Hematopoietic multipotent progenitor cell (in vitro differentiated cells): ENCODE measurements at regions not wholly inside any gene's neighbourhood (a gene's known extent, or its start where the extent isn't known, plus 50 kb on each side); places are given as distances from the start of the nearest gene placed in this dataset.

ENCODE experiments used
- DNase-seq, 3 donors: peaks; one replicate each; pipeline ENCODE4 v3.0.0-alpha.2; 2011 to 2015; ENCODE audit warnings: low read depth in 2 of 3, low spot score in 2 of 3

DNA sequence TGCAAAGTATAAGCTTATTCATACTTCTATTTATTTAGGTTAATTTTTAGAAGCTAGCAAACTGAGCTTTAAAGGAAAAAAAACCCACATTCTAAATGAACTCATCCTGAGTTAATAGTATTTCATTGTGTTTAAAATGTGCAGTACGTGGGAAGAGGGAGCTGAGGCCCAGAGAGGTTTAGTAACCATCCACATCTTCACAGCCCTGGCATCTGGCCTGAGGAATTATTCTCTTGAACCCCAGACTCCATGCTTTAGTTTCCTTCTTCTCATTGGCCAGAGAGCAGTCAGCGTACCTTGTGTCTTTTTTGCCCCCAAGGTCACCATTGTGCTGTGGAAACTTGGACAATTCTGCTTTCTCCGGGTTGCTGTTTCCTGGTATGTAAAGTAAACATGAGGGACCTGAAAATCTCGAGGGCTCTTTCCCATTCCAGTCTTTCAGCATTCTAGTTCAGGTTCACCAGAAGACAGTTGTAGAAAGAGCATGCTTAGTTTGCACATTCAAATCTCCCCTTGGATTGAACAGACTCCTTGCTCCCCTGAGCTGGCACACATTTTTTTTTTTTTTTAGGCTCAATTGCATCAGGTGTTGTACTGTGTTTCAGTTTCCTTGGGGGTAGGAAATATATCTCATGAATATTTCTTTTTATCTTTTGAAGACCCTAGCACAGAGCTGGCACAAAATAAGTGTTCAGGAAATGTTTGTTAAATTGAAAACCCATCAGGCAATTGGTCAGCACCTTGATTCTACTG is 81.4 kb downstream of the MYCN start:
- DNase-seq, result no peak

DNA sequence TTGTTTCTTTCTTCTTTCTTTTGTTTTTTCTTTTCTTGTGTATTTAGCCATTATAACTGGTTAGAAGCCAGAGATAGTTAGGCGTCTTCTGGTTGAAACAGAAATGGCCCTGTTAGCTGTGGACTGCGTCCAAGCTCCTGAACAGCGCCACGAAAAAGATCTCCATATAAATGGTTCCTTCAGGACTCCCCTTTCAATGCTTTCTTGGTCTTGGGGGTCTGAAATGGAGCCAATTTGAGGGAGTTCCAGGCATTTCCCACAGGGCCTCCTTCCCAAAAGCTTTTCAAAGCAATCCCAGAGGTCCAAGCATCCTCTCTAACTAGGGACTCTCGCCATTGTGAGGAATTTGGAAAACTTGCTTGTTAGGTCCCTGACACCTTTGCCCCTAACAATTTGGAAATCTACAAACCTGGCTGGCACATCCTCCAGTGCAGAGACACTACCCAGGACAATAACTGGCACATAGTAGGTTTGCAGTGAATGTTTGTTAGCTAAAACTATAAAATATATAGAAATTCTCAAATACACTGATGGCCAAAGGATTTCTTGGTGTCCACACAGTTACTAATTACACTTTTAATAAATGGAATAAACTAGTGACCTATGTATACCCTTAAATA is 80.1 kb downstream of the MYCN start:
- no peak for DNase-seq

DNA sequence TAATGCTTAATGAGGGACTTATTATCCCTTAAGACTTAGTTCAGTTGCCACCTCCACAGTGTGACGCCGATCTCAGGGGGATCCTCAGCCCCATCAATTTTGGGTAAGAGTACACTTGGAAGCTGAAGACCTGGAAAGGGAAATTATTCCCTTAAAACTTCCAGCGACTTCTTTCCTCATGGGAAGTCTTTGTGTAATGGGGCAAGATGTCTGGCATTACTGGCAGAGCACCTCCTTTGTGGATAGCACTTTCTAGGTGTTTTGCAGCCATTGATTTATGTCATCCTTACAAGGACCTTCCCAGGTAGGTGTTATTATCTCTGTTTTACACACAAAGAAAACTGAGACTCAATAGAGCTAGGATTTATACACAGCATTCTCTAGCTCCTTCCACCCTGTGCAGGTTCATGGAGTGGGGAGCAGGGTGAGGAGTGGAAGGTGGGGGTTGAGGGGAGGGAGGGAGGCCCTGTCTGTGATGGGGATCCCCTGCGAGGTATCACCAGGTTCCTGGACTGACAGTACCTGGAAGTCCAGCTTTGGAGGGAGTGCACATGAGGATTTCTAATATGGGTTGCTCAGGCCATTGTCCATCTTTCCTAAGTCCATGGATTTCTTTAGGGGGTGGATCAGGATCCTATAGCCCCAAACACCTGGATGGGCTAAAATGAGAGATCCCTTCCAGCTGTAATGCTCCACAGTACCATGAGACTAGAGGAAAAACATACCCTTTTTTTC is 79.4 kb downstream of the MYCN start:
- DNase-seq, result no peak

DNA sequence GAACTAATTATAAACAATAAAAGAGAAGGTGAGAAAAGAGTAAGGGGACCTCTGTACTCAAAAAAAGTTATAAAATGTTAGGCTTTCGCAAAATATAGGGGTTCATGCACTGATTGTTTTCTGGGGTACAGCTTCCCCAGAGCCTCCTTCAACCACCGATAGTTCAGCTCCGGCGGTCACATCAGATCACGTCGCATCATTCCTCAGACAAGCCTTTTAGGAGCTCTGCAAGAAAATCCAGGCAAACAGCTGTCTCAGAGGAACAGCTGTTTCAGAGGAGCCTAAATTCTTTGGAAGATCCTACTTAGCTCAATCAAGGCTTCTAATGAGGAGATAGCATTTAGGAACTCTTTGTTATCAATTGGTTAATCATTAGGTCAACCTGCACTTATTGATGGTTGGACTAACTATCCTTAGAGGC is 78.7 kb downstream of the MYCN start:
- DNase-seq, result no peak

DNA sequence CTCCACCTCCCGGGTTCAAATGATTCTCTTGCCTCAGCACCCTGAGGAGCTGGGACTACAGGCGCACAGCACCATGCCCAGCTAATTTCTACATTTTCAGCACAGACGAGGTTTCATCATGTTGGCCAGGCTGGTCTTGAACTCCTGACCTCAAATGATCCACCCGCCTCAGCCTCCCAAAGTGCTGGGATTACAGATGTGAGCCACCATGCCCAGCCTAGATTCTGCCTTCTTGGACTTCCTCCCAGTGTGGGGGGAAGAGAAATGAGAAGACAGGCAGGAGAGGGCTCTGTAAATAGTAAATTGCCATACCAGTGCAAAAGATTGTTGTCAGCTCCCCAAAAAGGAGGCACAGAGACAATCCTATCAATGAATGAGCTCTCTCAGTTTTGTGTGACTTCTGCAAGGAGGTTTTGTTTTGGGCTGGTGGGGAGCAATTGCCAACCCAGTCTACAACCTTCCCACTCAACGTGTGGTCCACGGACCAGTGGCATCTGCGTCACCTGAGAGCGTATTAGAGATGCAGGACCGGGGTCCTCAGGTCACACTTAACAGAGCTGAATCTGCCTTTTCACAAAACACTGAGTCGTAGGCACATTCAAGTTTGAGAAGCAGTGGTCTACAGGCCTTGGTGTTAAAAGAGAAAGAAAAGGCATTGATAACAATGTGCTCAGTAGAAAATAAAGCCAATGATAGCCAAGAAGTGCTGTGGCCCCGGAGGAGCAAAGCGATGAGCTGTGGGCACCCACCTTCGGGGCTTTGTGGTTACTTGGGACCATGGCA is 78.1 kb downstream of the MYCN start:
- no peak for DNase-seq

DNA sequence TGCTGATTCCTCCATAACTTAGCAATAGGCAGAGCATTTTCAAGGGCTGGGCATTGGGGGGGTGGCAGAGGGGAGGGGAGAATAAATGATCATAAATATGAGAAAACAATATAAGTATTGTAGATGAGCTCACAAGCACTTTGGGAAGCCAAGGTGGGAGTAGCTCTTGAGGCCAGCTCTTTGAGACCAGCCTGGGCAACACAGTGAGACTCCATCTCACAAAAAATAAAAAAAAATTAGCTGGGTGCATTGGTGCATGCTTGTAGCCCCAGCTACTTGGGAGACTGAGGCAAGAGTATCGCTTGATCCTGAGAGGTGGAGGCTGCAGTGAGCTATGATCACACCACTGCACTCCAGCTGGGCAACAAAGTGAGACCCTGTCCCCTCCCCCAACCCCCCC is 75.9 kb downstream of the MYCN start:
- no peak for DNase-seq

DNA sequence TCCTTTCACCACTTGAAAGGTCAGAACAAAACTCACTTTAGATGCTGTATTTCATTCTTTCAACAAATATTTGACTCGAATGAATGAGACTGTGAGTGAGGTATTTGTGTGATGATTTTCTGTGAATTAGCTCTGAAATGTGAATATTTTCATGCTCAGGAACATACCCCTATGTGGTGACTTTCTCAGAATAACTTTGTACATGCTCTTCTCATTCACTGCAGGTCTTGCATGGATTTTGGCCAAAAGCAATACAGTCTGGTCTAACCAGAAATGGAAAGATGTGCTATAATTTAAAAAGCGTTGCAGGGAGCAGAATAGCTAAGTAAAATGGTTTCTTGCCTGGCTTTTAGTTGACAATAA is 75.5 kb downstream of the MYCN start:
- DNase-seq, result no peak

DNA sequence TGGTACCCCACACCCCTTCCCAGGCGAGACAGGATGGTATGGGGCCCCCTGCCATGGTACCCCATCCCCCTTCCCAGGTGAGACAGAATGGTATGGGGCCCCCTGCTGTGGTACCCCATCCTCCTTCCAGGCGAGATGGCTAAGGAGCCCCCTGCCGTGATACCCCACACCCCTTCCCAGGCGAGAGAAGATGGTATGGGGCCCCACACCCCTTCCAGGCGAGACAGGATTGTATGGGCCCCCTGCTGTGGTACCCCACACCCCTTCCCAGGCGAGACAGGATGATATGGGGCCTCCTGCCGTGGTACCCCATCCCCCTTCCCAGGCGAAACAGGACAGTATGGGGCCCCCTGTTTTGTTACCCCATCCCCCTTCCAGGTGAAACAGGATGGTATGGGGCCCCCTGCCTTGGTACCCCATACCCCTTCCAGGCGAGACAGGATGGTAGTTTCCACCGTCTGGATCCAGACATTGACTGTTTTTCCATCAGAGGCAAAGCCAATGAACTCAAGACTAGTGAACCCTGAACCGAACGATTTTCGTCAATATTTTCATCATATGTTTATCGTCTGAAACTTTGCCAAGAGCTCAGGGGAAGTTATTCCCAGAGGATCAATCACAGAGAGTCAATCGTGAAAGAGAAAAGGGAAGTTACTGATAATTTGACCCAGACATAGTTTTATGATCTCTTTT is 75.0 kb downstream of the MYCN start:
- no peak for DNase-seq

DNA sequence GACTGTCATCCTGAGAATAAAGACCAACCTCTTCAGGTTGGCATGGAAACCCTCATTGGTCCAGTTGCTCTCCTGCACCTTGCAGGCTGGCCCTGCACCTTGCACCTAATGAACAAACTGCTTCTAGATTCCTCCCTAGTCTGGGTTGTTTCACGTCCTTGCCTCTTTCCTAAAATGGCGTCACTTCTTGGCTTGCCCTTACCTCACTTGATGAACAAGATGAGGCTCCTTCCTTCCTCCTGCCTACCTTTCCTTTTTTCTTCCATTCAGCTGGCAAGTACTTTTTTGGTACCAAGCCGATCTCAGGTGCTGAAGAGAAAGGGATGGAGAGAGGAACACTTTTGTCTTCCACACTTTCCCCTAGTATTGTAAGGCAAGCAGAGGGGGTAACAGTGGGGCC is 74.5 kb downstream of the MYCN start:
- no peak for DNase-seq

DNA sequence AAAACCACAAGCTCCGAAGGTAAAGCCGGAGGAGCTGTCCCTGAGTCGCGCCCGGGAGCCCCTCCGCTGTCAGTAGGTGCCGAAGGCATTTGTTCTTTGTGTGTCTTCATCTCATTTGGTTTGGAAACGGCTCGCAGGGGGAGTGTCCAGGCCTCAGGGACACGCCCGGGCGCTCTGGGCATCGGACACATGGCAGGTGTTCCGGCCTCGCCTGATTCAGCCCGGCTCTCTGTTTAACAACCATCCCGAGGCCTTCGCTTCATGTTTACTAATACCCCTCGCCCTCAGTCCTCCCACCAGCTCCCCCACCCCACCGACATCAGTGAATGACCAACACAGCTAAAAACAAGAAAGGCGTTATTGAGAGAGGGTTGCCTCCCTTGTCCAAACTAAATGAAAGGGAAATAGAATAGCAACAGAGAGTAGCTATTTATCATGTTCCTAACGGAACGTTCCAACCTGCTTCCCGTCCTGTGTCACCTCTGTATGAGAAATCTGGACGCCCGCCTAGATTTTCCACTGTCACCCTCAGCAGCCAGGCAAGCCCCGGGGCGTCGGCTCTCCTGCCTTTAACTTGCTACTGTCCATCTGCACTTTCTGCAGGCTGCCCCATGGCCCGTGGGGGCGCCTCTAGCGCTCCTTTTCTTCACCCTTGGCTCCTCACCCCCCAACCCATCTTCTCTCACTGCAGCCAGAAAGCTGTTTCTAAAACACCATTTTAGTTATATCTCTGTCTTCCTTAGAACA is 73.9 kb downstream of the MYCN start:
- DNase-seq, result no peak

DNA sequence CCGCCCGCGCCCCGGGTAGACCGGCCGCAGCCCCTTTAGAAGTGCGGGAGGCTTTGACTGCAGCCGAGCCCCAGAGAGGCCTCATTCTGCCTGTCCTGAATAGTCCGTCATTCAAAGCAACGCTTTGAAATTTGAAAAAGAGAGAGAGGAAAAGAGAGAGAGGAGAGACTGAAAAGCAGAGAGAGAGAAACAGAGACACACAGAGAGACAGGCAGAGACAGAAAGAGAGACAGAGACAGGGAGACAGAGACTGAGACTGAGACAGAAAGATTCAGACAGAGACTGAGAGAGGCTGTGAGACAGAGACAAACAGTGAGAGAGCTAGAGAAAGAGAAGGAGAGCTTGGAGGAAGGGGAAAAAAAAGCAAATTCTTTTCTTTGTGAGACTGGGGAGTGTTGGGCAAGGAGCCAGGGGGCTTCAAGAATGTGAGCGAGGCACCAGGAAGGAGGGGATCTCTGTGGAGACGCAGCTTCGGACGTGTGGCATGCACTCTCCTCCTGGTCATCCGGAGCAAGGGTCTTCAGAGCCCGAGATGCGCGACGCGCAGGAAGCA is 73.1 kb downstream of the MYCN start:
- DNase-seq, result no peak

DNA sequence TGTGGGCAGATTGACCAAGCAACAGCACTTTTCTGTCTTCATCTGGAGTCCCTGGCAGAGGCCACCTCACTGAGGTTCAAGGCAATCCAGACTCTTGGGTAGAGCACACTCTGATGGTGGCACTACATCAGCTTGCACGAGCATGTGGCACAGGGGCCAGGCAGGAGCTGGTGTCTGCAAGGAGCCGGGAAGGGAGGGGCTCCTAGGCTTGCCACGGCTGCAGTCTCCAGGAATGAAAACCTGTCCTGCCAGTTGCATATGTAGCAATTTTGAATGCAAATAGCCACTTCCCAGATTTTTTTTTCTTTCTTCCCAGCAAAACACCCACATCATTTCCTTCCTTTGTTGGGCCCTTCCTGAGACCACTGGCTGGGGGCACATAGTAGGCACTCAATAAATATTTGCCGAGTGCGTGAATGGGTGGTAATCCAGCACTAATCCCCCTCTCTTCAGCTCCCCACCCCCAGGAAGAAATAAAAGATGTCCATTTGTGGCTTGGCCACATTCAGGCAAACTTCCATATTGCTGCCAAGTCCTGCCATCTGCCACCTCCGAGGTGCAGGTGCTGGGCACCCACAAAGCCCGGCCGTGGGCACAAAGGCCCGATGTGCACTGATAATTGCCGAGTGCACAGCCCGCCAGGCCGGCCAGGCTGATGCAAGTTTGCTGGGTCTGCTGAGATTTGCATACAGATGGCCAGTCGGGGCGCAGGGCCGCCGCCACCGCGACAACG is 72.4 kb downstream of the MYCN start:
- DNase-seq, result no peak

DNA sequence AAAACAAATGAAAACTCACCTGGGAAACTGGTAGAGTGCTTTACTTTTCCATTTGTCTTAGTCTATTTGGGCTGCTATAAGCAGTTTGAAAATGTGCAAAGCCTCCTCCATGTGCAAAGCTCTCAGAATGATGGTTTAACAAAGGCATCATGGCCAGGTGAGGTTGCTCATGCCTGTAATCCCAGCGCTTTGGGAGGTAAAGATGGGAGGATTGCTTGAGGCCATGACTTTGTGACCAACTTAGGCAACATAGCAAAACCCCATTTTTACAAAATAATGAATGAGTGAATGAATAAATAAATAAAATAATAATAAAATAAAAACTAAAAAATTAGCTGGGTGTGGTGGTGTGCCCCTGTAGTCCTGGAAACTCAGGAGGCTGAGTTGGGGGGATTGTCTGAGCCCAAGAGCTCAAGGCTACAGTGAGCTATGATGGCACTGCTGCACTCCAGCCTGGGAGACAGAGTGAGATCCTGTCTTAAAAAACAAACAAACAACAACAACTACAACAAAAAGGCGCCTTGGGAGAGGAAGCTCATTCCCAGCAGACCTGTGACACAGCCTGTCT is 71.8 kb downstream of the MYCN start:
- no peak for DNase-seq

DNA sequence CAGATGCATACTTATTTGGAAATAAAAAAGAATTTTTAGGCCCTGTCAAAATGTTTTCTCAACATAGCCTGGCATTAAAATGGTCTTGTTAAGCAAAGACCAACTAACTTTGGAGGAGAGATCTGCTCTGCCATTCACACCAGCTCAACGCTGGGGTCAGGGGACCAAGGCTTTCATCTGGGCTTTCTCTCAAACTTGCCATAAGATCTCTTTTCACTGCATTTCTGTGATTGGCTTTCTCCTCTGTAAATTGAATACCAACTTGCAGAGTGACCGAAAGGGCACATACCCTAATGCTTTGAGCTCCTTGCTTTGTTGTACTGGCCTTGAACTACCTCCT is 71.2 kb downstream of the MYCN start:
- no peak for DNase-seq

DNA sequence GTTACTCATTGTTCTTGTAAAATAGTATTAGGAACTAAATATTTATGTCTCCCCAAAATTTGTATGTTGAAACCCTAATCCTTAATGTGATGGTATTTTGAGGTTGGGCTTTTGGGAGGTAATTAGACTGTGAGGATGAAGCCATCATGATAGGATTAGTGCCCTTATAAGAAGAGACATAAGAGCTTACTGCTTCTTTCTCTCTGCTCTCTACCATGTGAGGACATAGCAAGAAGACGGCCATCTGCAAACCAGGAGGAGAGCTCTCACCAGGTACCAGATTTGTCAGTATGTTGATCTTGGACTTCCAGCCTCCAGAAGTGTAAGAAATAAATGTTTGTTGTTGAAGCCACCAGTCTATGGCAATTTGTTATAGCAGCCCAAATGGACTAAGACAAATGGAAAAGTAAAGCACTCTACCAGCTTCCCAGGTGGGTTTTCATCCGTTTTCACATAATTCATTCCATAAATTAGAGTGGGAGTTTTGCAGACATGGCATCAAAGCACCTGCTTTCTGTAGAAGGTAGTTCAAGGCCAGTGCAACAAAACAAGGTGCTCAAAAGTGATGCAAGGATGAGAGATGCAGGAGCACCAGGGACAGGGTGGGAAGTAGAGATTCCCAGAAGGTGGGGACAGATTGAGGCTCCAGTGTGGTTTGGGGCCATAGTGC is 70.7 kb downstream of the MYCN start:
- DNase-seq, result no peak

DNA sequence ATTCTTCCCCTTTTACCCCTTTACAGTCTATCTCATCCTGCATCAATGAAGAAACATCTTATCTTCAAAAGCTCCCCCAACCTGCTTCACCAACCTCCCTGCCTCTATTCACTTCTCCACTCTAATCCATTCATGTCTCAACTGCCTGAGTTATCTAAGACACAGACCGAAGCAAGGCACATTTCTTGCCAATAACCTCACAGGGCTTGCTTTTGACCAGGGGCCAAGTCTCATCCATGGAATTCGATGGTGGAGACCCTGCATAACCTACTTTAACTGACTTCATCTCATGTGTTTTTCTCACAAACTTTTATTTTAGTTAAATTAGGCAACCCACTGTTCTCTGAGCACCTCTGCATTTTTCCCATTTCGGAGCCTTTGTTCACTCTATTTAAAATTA is 69.7 kb downstream of the MYCN start:
- DNase-seq, result no peak

DNA sequence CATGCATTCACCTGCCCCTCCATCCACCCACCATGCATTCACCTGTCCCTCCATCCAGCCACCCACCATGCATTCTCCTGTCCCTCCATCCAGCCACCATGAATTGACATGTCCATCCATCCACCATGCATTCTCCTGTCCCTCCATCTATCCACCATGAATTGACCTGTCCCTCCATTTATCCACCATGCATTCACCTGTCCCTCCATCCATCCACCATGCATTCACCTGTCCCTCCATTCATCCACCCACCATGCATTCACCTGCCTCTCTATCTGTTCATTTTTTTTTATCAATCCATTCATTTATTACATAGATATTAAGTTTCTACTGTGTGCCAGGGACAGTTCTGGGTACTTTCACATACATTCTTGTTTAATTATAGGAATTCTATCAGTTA is 69.2 kb downstream of the MYCN start:
- DNase-seq, result no peak

DNA sequence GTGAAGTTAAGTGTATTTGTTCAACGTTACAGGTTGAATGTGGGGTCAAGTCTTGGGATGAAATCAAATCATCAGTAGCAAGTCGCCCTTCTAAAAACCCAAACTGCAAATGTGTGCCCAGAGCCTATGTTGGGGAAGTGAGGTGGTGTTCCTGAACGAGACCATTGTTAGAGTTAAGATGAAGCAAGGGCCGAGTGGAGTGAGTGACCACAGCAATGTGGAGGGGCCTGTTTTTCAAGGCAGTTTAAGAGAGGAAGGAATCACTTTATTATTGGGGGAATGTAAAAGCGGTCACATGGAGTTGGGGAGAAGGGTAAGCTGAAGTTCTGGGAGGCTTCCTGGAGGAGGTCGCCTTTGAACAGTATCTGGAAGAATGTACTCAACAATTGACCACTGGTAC is 68.5 kb downstream of the MYCN start:
- DNase-seq, result no peak
